ENCODE measurements at regions not wholly inside any gene's neighbourhood (a gene's known extent, or its start where the extent isn't known, plus 50 kb on each side); places are given as distances from the start of the nearest gene placed in this dataset.

- DNase-seq: no peak
These were observed 500.7 kb downstream of the CETN3 start for GRCh38 chr5:89908876-89909275.

- DNase-seq: no peak
These were observed 505.1 kb downstream of the CETN3 start for GRCh38 chr5:89904442-89904841.

GRCh38 chr5:89901983-89902382 is 507.6 kb downstream of the CETN3 start:
- DNase-seq: peak; percentile 9

- no peak for DNase-seq
These were observed 508.2 kb downstream of the CETN3 start for GRCh38 chr5:89901346-89901745.

GRCh38 chr5:89900346-89900745 is 509.2 kb downstream of the CETN3 start:
- DNase-seq: no peak

GRCh38 chr5:89899559-89899958 is 510.0 kb downstream of the CETN3 start:
- DNase-seq: no peak

- DNase-seq: no peak
These were observed 516.0 kb downstream of the CETN3 start for GRCh38 chr5:89893546-89893945.

- no peak for DNase-seq
These were observed 523.9 kb downstream of the CETN3 start for GRCh38 chr5:89885670-89886069.

- DNase-seq: no peak
These were observed 525.6 kb downstream of the CETN3 start for GRCh38 chr5:89883967-89884366.

GRCh38 chr5:89878140-89879132 is 531.1 kb downstream of the CETN3 start:
- DNase-seq: no peak

- no peak for DNase-seq
These were observed 537.6 kb downstream of the CETN3 start for GRCh38 chr5:89871906-89872305.

- no peak for DNase-seq
These were observed 540.2 kb downstream of the CETN3 start for GRCh38 chr5:89869346-89869745.

GRCh38 chr5:89866410-89866809 is 543.1 kb downstream of the CETN3 start:
- no peak for DNase-seq

GRCh38 chr5:89864941-89865340 is 544.6 kb downstream of the CETN3 start:
- no peak for DNase-seq

- no peak for DNase-seq
These were observed 551.8 kb downstream of the CETN3 start for GRCh38 chr5:89857790-89858189.

- DNase-seq: no peak
These were observed 554.1 kb downstream of the CETN3 start for GRCh38 chr5:89855417-89855816.

- no peak for DNase-seq
These were observed 557.6 kb downstream of the CETN3 start for GRCh38 chr5:89851911-89852310.

GRCh38 chr5:89850513-89850865 is 559.1 kb downstream of the CETN3 start:
- DNase-seq: no peak

GRCh38 chr5:89849830-89850512 is 559.6 kb downstream of the CETN3 start:
- no peak for DNase-seq

- DNase-seq: no peak
These were observed 561.8 kb downstream of the CETN3 start for GRCh38 chr5:89847743-89848142.

GRCh38 chr5:89844548-89844947 is 565.0 kb downstream of the CETN3 start:
- DNase-seq: no peak

- DNase-seq: no peak
These were observed 567.0 kb downstream of the CETN3 start for GRCh38 chr5:89842531-89842930.

- no peak for DNase-seq
These were observed 568.6 kb downstream of the CETN3 start for GRCh38 chr5:89840906-89841305.

- DNase-seq: no peak
These were observed 578.9 kb downstream of the CETN3 start for GRCh38 chr5:89830691-89831090.
